HEK293T (cell line): ENCODE measurements at regions not wholly inside any gene's neighbourhood (a gene's known extent, or its start where the extent isn't known, plus 50 kb on each side); places are given as distances from the start of the nearest gene placed in this dataset.

ENCODE experiments used
- CTCF ChIA-PET: fragments of 350-600 bp; formaldehyde crosslinking; extraction: SDS; loops from one replicate; lab custom pipeline; 2021; ENCODE audit warnings: antibody characterized with exemption, inconsistent platforms; lab: Yijun Ruan, JAX
- POLR2A ChIA-PET: fragments of 350-600 bp; formaldehyde crosslinking; extraction: SDS; loops from one replicate; lab custom pipeline; 2020; ENCODE audit warnings: antibody characterized with exemption, inconsistent platforms; lab: Yijun Ruan, JAX
- DNase-seq: peaks from one replicate; pipeline ENCODE4 v3.0.0; 2012; ENCODE audit warnings: mixed read lengths; ENCODE audit errors: extremely low spot score
- ARNT ChIP-seq: fragments of 450-650 bp; IDR thresholded peaks from 2 replicates; pipeline ENCODE4 v1.6.1; 2017; ENCODE audit warnings: mild to moderate bottlenecking
- BHLHE40 ChIP-seq: fragments of 450-650 bp; IDR thresholded peaks from 2 replicates; pipeline ENCODE4 v1.6.1; 2016; ENCODE audit warnings: mild to moderate bottlenecking, moderate library complexity, borderline replicate concordance
- CTBP1 ChIP-seq: fragments of 450-650 bp; IDR thresholded peaks from 2 replicates; pipeline ENCODE4 v1.6.1; 2016; ENCODE audit warnings: borderline replicate concordance
- ELF4 ChIP-seq: fragments of 450-650 bp; IDR thresholded peaks from 2 replicates; pipeline ENCODE4 v1.6.1; 2017; ENCODE audit warnings: antibody characterized with exemption
- FOXA1 ChIP-seq: fragments of 450-650 bp; IDR thresholded peaks from 2 replicates; pipeline ENCODE4 v1.6.1; 2016; ENCODE audit warnings: mild to moderate bottlenecking
- FOXK2 ChIP-seq: fragments of 450-650 bp; IDR thresholded peaks from 2 replicates; pipeline ENCODE4 v1.6.1; 2016; ENCODE audit warnings: mild to moderate bottlenecking
- FOXM1 ChIP-seq: fragments of 450-650 bp; IDR thresholded peaks from 2 replicates; pipeline ENCODE4 v1.6.1; 2017; ENCODE audit warnings: mild to moderate bottlenecking, borderline replicate concordance
- HDGF ChIP-seq: fragments of 450-650 bp; IDR thresholded peaks from 2 replicates; pipeline ENCODE4 v1.6.1; 2017; ENCODE audit warnings: antibody characterized with exemption, borderline replicate concordance
- L3MBTL2 ChIP-seq: fragments of 450-650 bp; conservative IDR thresholded peaks from 2 replicates; pipeline ENCODE4 v1.6.1; 2016; ENCODE audit warnings: mild to moderate bottlenecking
- LEF1 ChIP-seq: fragments of 450-650 bp; IDR thresholded peaks from 2 replicates; pipeline ENCODE4 v1.6.1; 2017; ENCODE audit warnings: mild to moderate bottlenecking, borderline replicate concordance
- NFRKB ChIP-seq: fragments of 450-650 bp; IDR thresholded peaks from 2 replicates; pipeline ENCODE4 v1.6.1; 2016; ENCODE audit warnings: mild to moderate bottlenecking, moderate library complexity
- SP1 ChIP-seq: fragments of 450-650 bp; IDR thresholded peaks from 2 replicates; pipeline ENCODE4 v1.6.1; 2017
- SUZ12 ChIP-seq: fragments of 450-650 bp; IDR thresholded peaks from 2 replicates; pipeline ENCODE4 v1.6.1; 2016; ENCODE audit warnings: mild to moderate bottlenecking
- TARDBP ChIP-seq: fragments of 450-650 bp; IDR thresholded peaks from 2 replicates; pipeline ENCODE4 v1.6.1; 2016
- ZNF384 ChIP-seq: fragments of 450-650 bp; IDR thresholded peaks from 2 replicates; pipeline ENCODE4 v1.6.1; 2016
- TF ChIP-seq, protein P1 (sequence below): fragments of 450-650 bp; IDR thresholded peaks from 2 replicates; pipeline ENCODE4 v1.6.1; 2016

DNA sequence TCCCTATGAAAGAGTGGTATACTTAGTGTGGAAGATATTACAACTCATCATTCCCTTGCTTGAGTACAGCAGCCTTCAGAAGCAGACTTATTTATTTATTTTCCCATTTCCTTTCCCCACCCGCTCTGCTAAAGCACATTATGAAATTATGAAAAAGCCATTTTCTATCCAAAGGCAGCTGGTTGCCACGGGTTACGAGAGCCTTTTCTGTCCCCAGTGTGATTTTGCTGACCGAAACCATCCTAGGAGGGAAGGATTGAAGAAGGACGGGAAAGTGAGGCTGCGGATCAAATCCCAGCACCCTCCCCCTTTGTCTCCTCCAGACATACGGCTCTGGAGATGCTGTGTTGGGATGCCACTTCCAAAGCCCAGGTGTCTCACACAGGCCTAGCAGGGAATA lies 246.9 kb downstream of the TLR4 start:
- CTCF ChIA-PET = no interaction called here
- POLR2A ChIA-PET = no interaction called here
- TF ChIP-seq CTBP1 = no peak
- no peak for TF ChIP-seq TARDBP
- TF ChIP-seq FOXM1 = no peak
- TF ChIP-seq FOXA1 = no peak
- no peak for TF ChIP-seq HDGF
- no peak for DNase-seq

GRCh38 chr9:117952581-117952980 lies 248.4 kb downstream of the TLR4 start:
- DNase-seq = no peak
- ChIA-PET CTCF (no interaction called here), POLR2A (no interaction called here)
- no peak for TF ChIP-seq HDGF
- TF ChIP-seq TARDBP = no peak
- no peak for TF ChIP-seq BHLHE40
- TF ChIP-seq SUZ12 = no peak
- no peak for TF ChIP-seq FOXK2
- TF ChIP-seq, protein P1, sequence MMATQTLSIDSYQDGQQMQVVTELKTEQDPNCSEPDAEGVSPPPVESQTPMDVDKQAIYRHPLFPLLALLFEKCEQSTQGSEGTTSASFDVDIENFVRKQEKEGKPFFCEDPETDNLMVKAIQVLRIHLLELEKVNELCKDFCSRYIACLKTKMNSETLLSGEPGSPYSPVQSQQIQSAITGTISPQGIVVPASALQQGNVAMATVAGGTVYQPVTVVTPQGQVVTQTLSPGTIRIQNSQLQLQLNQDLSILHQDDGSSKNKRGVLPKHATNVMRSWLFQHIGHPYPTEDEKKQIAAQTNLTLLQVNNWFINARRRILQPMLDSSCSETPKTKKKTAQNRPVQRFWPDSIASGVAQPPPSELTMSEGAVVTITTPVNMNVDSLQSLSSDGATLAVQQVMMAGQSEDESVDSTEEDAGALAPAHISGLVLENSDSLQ = no peak

DNA sequence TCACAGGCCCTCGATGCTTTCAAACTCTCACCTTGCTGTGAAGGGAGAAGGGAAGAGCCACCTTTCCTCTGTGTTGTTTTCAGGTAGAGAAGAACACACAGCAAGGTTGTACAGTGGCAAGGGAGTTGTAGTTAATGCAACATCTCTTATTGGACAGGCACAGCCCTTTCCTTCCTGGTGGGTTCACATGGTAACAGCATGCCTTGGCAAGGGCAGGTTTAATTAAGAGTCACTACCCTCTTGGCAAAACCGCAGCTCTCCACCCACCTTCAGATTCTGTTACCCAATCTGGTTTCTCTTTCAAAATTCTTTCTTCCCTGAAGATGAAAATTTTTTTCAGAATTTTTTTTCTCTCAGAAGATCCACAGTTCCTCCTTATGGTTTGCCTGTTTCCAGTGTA lies 253.1 kb downstream of the TLR4 start:
- DNase-seq = no peak
- CTCF ChIA-PET = no interaction called here
- POLR2A ChIA-PET = no interaction called here
- TF ChIP-seq FOXK2 = no peak
- TF ChIP-seq L3MBTL2 = no peak
- no peak for TF ChIP-seq LEF1
- TF ChIP-seq, protein P1 = no peak
- TF ChIP-seq SUZ12 = no peak
- no peak for TF ChIP-seq SP1
- TF ChIP-seq BHLHE40 = no peak
- TF ChIP-seq NFRKB = no peak
- TF ChIP-seq FOXA1 = no peak
- no peak for TF ChIP-seq CTBP1
- no peak for TF ChIP-seq ARNT
- TF ChIP-seq ELF4 = no peak
- no peak for TF ChIP-seq FOXM1
- TF ChIP-seq TARDBP = no peak
- TF ChIP-seq HDGF = no peak
- no peak for TF ChIP-seq ZNF384

- DNase-seq = no peak
- TF ChIP-seq BHLHE40 (no peak), FOXK2 (no peak), LEF1 (no peak), L3MBTL2 (no peak), SP1 (no peak), FOXM1 (no peak), CTBP1 (no peak), FOXA1 (no peak), SUZ12 (no peak), TARDBP (no peak), ELF4 (no peak), NFRKB (no peak), ZNF384 (no peak), HDGF (no peak), ARNT (no peak)
- TF ChIP-seq, protein P1 = no peak
- ChIA-PET CTCF (no interaction called here), POLR2A (no interaction called here)
Measured at GRCh38 chr9:117958726-117959125, 254.5 kb downstream of the TLR4 start.

DNA sequence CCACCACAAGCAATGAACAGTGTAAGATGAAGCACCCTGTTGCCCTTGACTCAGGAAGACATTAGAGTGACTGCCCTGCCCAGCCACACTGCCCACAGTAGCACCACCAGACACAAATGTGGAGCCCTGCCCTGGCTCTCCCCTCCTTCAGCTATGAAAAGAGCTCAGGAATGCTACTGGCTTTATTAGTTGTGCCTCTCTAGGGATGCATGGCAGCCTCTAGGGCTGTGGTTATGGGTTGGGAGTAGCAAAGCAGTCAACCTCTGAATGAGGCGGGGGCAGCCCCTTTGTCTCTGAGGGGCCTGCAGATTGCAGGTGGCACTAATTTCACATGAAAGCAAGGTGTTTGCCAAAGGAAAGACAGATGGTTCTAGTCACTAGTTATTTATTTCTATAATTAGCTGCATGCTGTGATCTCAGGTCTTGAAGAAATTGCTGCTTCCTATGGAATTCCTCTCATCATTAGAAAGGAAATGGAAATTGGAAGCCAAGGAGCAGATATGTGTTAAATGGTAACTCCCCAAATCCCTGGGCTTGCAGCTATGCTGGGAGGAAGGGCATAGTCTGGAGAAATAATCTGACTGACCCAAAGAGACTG lies 259.4 kb downstream of the TLR4 start:
- ChIA-PET CTCF (no interaction called here), POLR2A (no interaction called here)
- no peak for TF ChIP-seq CTBP1
- no peak for DNase-seq

- POLR2A ChIA-PET = no interaction called here
- CTCF ChIA-PET = no interaction called here
- DNase-seq = no peak
- TF ChIP-seq BHLHE40 (no peak), ZNF384 (no peak), ELF4 (no peak), LEF1 (no peak), FOXK2 (no peak), SUZ12 (no peak), FOXA1 (no peak), ARNT (no peak), CTBP1 (no peak), TARDBP (no peak), SP1 (no peak), L3MBTL2 (no peak), NFRKB (no peak), FOXM1 (no peak), HDGF (no peak)
- TF ChIP-seq, protein P1 = no peak
Measured at GRCh38 chr9:117970276-117971050, 266.3 kb downstream of the TLR4 start.
